LHCN-M2 (cell line): ENCODE measurements at regions not wholly inside any gene's neighbourhood (a gene's known extent, or its start where the extent isn't known, plus 50 kb on each side); places are given as distances from the start of the nearest gene placed in this dataset.
A peak's percentile ranks its signal among the peaks of the same experiment; 100 is the strongest.

Experiments used
- DNase-seq: peaks from one replicate; pipeline ENCODE4 v3.0.0-alpha.2; 2012; ENCODE audit warnings: low read depth

- no peak for DNase-seq
Measured at GRCh38 chr13:109370496-109370895, 415.9 kb downstream of the IRS2 start.

- no peak for DNase-seq
Measured at GRCh38 chr13:109369353-109370052, 416.9 kb downstream of the IRS2 start.

DNA sequence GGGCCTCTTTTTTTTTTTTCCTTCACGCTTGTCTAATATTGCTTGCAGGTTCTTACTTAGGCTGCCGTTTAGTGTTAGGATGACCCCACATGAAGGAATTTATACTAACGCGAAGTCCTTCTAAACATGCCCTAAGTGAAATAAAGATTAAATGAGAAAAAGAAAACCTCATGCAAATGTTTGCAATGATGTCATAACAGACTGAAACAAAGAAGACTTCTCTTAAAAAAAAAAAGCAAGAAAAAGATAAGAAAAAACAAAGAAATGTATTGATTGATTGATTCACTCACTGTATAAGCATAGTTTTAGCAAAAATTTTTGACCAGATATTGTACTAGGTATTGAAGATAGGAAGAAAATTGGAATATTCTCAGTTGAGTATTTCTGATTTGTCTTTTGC, 418.2 kb downstream of the IRS2 start:
- DNase-seq: no peak

DNA sequence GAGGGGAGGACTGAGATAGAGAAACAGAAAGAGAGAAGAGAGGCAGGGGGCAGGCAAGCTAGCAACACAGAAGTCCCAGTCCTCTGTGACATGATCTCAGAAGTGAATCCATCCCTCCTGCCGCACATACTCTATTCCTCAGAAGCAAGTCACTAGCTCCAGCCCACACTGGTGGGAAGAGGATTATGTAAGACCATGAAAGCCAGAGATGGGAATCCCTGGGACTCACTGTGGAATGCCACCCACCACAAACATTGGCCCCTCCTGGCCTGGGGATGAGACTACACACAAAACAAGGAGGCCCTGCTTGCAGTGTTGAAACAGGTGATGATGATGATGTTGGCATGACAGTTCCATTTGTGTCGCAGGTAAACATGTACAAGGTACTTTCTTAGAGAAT, 419.9 kb downstream of the IRS2 start:
- DNase-seq: no peak

DNA sequence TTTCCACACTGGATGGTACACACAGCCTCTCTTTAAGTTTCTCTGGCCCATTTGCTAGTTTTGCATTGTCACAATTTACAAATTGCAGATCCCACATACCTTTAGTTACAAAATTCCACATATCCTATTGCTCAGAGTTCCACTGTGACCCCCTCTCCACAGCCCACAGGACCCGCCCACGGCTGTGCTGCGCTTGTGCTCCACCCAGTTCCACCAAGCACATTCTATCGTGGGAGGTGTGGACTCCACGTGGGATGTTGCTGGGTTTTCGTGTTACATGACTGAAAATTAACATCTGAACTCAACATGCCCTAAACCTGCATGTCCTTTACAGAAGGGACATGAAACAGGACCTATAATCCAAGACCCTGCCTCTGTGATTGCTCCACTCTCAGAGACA, 423.0 kb downstream of the IRS2 start:
- DNase-seq: no peak

GRCh38 chr13:109362616-109363015, 423.8 kb downstream of the IRS2 start:
- DNase-seq: no peak

- DNase-seq: no peak
Measured at GRCh38 chr13:109361562-109362289, 424.7 kb downstream of the IRS2 start.

DNA sequence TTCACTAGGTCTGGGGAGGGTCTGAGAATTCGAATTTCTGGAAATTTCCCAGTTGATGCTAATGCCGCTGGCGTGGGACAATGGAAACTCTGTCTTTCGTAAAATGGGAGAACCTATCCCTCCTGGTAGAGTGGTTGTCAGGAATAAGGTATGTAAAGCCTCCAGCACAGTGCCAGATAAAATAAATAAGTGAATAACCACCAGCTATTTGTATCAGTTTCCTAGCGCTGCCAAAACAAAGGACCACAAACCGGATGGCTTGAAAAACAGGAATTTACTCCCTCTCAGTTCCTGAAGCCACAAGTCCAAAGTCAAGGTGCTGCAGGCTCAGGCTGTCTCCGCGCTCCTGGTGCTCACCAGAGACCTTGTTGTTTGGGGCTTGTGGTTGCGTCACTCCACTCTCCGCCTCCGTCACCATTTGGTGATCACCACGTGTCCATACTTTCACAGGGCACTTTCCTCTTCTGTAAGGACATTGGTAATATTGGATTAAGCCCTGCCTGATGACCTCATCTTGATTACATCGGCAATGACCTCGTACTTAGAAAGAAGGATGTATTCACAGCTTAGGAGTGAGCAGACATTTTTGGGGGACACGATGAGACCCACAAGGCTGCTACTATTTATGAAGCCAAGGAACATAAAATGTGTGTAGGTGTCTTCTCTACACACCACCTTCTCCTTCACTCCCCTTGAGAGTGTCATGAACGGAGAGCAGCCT, 428.5 kb downstream of the IRS2 start:
- no peak for DNase-seq

DNA sequence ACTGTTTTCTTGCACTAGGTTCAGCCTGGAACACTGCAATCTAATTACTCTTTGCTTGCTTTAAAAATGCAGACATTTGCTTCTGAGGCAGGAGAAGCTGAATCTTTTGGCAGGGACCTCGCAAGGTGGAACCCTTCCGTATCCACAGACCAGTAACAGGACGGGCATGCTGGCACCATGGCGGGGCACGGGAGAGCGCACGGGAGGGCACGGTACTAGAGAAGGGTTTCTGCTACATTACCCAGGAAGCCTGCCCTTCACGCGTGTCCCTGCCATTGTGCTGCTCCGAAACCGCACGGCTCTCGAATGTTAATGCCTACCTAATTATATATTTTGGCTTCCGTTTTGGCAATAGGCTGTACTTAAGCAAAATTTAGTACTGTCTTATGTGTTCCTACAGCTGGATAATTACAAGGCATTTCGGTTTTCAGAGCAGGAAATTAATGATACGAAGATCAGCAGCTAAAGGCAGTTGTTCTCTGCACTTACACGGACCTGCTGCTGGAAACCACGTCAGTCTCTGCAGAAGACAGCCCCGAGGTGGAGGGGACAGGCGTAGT, 430.4 kb downstream of the IRS2 start:
- DNase-seq: no peak

DNA sequence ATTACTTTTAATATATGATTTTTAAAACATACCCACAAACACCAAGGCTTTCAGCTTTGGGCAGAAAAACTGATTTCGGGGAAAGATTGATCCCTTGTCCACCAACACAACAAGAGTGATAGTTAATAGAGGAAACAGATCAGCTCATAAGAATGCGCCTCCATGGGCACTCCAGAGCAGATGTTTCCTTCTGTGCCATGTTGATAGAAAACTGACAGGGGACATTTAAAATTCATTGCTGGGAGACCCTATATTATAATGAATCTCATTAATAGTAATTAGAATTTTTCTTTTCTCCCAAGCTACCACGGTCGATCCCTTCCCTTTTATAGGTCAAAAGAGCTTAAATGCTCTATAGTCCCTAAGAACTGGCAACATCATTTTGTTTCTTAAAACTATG, 431.2 kb downstream of the IRS2 start:
- no peak for DNase-seq

DNA sequence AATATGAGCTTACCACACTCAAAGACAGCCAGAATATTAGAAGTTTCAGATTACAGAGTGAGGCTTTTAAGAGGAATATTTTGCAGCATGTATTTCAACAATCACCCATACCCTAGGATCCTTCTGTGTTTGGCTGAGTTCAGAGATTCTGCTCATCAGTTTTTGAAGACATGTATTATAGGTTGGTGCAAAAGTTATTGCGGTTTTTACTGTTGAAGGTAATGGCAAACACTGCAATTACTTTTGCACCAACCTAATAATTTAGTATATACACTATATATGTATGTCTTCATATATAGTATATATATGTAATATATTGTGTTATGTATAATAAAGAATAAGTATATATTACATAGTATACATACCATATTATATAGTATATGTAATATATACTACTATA, 435.1 kb downstream of the IRS2 start:
- DNase-seq: no peak

DNA sequence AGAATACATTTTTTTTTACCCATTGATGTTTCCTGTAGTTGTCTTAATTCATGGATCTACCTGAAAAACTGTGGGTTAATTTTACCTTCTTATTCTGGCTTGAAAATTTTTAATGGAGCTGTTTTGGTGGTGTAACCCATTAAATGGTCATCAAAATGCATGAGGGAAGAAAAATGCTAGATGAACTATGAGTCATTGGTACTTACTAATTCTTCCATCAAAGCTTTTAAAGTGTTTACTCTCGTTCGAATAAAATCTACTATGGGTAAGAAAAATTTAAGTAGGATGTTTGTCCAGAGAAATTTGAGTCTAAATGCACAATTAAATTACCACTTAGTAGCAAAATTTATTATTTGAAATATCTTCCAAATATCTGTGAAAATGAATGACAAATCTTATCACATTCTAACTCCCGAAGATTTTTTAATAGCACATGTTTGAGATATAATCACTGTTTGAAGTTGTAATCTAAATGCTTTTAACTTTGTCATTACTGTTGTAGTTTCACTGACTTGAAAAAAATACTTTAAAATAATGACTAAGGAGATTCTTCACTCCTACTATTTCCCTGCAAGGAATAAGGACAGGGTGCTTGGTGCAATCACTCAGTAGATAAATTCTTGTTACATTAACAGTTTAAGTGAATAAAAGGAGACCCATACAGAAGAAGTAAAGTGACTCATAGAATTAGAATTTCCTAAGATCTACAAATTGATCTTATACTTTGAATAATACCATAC, 437.7 kb downstream of the IRS2 start:
- peak; percentile 50 for DNase-seq

DNA sequence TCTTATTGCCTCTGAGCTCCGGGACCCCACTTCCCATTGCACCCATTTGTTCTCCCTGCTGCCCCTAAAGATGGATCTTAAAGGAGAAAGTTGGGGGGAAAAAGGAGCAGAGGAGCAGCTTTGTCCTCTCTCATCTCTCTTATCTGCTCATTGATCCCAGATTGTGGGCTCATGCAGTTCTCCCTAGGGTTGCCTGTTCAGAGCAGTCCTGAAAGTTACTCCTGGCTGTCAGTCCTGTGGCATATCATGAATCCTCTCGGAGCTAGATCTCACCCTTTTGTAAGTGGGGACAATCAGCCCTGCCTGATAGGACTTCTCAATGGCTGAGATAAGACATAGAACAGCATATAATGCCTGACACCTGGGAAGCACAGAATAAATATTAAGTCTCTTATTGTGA, 440.3 kb downstream of the IRS2 start:
- DNase-seq: no peak

DNA sequence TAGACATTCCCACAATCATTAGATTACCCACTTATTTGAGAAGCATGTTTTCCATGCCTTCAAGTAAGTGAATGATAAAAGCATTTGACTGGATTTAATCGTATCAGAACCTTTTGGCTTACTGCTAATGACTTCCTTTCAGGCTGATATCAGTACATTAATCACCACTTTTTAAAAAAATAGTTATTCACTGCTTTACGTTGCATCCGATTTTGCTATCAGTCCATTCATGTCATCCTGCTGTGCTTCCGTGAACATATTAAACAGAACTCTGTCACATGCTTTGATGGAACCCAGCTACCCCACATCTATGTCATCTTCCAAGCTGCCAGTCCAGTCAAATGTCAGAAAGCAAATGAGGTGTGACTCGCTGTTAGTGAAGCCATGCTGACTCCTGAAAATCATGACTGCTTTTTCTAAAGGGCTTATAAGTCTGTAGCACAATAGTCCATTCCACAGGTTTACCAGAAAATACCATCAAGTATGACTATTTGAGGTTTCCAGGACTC, 440.9 kb downstream of the IRS2 start:
- peak; percentile 77 for DNase-seq

DNA sequence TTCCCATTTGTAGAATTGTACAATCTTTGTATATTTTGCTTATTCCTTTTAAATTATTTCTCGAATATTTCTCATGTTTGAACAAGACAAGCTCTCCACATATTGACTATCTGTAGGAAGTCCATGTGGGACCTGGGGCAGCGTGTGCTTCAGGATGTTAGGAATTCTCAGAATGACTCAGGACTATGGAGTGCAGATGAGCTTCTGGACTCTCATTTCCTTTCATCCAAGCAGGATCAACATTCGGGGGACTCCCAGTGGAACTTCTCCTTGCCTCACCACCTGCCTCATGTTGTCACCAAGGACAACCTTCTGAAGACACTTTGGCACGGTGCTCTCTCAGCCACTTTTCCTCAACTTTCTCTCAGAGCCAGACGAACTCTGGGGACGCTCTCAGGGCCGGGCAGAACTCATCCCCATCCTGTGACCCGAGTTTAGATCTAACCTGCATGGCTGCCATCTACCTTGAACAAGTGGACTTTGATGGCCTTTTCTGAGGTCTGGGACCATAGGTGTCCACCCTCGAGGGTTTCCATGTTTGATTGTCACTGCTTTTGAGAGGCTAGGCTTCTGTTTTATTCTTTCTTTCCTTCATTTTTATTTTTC, 441.7 kb downstream of the IRS2 start:
- DNase-seq: peak; percentile 85

GRCh38 chr13:109336730-109337129, 449.7 kb downstream of the IRS2 start:
- DNase-seq: peak; percentile 77

- DNase-seq: no peak
Measured at GRCh38 chr13:109333893-109334651, 452.3 kb downstream of the IRS2 start.

DNA sequence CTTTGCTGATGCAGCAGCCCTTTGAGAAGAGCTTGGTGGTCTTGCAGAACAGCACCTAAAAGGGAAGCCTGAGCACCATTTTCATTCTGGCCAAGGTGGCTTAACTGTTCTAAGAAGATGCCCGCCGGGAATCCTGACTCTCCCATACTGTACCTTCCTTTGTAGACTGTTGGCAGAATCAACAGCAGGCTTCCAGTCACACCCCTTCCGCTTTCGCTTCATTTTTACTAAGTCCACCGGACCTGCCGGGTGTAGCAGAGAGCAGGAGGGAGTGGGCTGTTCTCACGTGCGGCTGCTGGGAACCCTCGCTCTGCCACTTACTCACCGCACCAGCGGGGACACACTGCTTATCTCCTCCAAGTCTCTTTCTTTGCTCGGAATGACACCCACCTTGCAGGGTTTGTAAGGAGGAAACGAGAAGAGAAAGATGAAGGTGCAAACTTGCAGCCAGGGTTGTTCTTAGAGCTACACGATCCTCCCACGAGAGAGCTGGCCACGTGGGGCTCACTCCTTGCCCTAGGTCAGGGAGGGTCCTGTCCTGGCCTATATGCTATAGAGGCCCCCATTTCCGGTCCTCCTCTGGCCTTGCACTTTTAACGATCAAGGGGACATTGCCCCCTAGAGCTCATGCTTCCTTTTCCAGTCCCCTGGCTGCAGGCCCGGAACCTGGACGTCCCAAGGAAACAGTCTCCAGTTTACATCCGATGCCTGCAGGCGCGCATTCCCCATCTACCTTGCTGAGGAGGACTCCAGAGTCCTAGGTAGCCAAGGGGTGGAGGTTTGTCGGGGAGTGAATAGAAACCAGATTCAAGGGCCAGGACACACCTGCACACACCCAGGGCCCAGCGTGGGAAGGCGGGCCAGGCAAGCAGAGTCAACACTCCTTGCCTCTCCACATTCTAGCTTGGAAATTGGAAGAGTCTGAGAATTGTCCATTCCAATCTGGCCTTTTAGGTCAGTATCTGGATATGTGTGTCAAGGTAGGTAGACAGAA, 453.6 kb downstream of the IRS2 start:
- DNase-seq: no peak

GRCh38 chr13:109331898-109332297, 454.5 kb downstream of the IRS2 start:
- DNase-seq: peak; percentile 83
